ENCODE measurements at regions not wholly inside any gene's neighbourhood (a gene's known extent, or its start where the extent isn't known, plus 50 kb on each side); places are given as distances from the start of the nearest gene placed in this dataset.

DNA sequence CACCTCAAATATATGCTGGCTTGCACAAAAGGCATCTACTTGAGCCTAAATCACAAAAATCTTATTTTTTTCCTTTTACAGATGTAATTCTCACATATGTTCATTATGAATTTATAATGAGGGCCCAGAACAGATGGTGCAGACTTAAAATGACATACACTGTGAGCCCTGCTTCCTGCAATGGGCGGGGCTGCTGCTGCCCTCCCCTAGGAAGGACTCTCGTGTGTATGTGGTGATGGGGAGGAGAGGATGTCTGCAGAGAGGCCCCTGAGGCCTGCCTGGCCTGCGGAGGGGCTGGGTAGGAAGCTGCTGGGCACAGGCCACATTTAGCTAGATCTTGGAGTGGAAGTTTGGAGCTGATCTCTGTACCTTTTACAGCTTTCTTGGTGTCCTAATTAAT is 233.4 kb upstream of the KIRREL3 start:
- TF ChIP-seq CTCF (conservative IDR thresholded peaks at IDR 0.05; ENCODE audit: low read depth, low read length) (no peak), USF2 (IDR thresholded peaks at IDR 0.05; ENCODE audit: low read depth, low read length) (no peak), CEBPB (IDR thresholded peaks at IDR 0.05; ENCODE audit: low read depth, low read length) (no peak), POLR2A (IDR thresholded peaks at IDR 0.05; ENCODE audit: low read depth, low read length) (no peak), RAD21 (IDR thresholded peaks at IDR 0.05; ENCODE audit: low read length) (no peak), FOS (IDR thresholded peaks at IDR 0.05; ENCODE audit: low read depth, low read length) (no peak), RCOR1 (IDR thresholded peaks at IDR 0.05; ENCODE audit: insufficient replicate concordance, low read length) (no peak), MAZ (IDR thresholded peaks at IDR 0.05; ENCODE audit: borderline replicate concordance, low read depth, low read length) (no peak), RFX5 (IDR thresholded peaks at IDR 0.05; ENCODE audit: low read depth, low read length) (no peak), CHD1 (IDR thresholded peaks at IDR 0.05; ENCODE audit: low read depth, low read length) (no peak), MAFK (IDR thresholded peaks at IDR 0.05; ENCODE audit: low read depth, low read length) (no peak)
